NCI-H524 treated with DMSO at 0.1 percent for 48 hours (cell line): ENCODE measurements at regions not wholly inside any gene's neighbourhood (a gene's known extent, or its start where the extent isn't known, plus 50 kb on each side); places are given as distances from the start of the nearest gene placed in this dataset.
"Not testable (repeated sequence)": the region's sequence is repeated elsewhere in the genome, so short reads cannot be mapped to it uniquely, and the experiment has no call there.

Experiments used
- DNase-seq: peaks from one replicate; lab custom pipeline; 2025; lab: John Stamatoyannopoulos, UW

DNA sequence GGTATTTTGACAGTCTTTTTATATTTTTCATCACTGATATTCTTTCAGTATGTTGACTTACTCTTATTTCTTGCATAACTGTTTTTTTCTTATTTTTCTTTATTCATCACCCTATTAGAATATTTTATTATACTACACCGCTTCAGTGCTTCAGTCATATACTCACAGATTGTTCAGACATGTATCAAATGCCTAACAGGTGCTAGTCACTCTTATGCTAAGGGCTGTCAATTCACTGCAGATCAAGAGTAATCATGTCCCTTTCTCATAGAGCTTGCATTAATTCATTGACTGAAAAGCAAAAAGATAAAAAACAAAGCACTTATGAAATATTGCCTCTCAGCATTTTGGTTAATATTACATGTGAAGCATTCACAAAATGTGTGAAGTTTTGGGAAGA is 1435.6 kb downstream of the STIM2 start:
- DNase-seq, result no peak

DNA sequence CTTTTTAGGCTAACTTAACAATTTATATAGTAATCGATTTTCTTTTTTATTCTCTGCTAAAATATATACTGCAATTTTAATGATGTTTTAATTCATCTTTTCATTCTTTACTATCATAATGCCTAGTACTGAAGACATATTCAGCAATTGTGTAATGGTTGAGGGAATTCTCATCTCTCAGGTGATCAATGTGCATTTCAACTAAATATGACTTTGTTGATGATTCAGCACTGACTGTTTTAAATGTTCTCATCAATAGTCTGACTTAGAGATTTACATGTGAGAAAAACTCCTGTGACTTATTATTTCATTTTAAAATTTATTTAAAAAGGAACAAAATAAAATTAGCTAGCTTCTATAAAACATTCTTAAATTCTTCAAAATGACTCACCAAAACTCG is 1450.3 kb downstream of the STIM2 start:
- DNase-seq, result no peak

DNA sequence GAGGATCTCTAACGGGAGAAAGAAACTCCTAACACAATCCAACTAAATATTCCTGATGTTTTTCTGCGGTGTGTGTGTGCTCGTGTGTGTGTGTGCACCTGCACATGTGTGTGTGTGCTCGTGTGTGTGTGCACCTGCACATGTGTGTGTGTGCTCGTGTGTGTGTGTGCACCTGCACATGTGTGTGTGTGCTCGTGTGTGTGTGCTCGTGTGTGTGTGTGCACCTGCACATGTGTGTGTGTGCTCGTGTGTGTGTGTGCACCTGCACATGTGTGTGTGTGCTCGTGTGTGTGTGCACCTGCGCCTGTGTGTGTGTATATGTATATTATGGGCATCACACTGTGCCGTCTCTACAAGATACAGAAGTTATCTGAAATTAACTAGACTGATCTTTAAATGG is 1451.9 kb downstream of the STIM2 start:
- DNase-seq, result not testable (repeated sequence)

- DNase-seq, result no peak
Measured at GRCh38 chr4:28313729-28314713, 1453.4 kb downstream of the STIM2 start.

GRCh38 chr4:28317221-28317620 is 1456.6 kb downstream of the STIM2 start:
- no peak for DNase-seq

DNA sequence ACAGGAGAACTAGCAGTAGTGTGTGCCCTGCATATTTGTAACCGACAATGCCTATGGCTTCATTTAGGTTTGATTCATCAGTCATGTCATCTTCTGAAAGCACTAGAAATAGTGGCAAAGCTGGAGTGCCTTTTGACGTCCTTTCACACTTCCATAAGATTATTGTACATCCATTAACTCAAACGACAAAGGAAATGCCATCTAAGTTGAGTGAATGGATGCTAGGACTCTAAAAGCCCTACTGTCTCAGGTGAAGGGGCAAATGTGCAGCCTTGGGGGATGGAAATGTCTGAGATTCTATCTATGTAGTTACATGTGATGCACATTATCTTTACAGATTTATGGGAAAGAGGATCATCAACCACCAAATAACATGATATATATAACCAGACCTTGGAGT is 1473.6 kb downstream of the STIM2 start:
- DNase-seq, result no peak

- no peak for DNase-seq
Measured at GRCh38 chr4:28341784-28342183, 1481.1 kb downstream of the STIM2 start.

GRCh38 chr4:28350485-28350884 is 1489.8 kb downstream of the STIM2 start:
- no peak for DNase-seq

GRCh38 chr4:28351102-28351501 is 1490.5 kb downstream of the STIM2 start:
- DNase-seq, result no peak

DNA sequence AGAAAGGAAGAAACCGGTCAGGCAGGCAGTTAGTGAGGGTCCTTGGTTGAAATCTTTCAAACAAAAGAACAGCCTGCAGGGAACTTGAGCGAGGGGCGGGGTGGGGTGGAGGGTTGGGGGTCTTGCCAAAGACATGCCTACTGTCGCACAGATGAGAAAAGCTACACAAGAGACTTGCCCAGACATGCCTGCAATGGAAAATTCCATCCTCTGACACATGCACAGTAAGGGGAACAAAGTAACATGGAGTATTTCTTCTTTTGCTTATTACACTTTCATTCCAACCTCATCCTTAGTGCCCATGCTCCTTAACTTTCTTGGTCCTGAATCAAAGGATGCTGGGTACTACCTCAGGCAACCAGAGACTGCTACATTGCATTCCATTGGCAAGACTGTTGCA is 1491.2 kb downstream of the STIM2 start:
- DNase-seq, result no peak

GRCh38 chr4:28354880-28355656 is 1494.4 kb downstream of the STIM2 start:
- DNase-seq, result peak; percentile 92

- DNase-seq, result no peak
Measured at GRCh38 chr4:28357990-28358389, 1497.3 kb downstream of the STIM2 start.

GRCh38 chr4:28358606-28359005 is 1498.0 kb downstream of the STIM2 start:
- no peak for DNase-seq

DNA sequence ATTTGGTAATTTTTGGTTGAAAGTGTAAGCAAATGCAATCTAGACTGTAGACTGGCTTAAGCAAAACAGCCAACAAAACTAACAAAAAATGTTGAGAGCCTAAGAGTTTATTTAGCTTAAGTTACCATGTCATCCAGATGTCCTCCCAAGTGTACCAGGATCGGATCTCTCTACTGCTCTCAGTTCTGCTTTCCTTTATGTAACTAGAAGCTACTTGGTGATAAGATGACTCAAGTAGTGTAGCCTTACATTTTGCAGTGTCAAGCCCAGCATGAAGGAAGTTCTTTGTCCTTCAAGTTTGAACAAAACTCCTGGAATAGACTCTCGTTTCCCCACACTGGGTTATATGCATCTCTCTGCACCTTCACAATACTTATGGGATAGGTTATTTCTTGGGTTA is 1500.0 kb downstream of the STIM2 start:
- no peak for DNase-seq

- DNase-seq, result no peak
Measured at GRCh38 chr4:28362169-28362568, 1501.5 kb downstream of the STIM2 start.

GRCh38 chr4:28369499-28369898 is 1508.9 kb downstream of the STIM2 start:
- no peak for DNase-seq

DNA sequence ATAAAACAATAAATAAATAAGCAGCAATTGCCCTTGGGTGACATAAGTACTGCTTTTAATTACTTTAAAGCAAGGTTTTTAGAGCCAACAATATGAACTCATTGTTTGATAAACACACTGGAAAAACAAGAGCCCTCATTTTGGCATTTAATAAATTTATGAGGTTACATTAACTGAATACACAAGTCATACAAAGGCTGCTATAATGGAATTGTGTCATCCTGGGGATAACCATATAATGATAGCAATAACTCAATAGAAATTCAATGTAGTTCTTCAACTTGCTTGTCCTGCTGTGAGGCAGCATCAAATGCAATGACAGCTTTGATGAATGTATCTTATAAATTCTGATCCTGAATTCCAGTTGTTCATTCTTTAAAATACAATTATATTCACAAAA is 1512.5 kb downstream of the STIM2 start:
- DNase-seq, result no peak

- no peak for DNase-seq
Measured at GRCh38 chr4:28373601-28374000, 1513.0 kb downstream of the STIM2 start.

DNA sequence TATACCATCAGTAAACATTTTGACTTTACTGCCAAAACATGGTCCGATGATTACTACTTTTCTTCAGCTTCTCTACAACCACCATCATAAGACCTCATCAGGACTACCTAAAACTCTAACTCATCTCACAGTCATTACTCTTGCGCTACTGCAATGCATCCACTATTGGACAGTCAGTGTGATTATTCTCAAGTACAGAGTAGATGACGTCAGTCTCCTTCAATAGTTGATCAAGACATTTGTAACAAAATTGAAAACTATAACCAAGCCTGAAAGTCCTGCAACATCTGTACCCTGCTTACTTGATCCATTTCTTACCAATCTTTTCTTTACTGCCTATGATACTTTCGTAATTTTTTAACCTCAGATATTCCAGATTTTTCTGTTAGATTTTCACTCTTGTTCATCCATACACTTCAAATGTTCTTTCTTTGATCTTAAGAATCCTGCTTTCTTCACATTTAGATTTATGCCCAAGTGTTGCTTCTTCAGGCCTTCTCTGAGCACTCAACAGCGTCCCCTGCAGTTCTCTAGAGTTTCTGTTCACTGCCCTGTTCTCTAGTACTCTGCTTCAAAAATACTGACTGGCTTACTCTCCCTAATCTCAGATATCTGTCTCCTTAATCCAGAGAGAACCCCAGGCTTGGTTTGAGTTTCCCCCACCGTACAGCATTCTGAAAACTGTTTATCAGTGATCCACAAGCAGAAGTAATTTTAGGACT is 1517.6 kb downstream of the STIM2 start:
- DNase-seq, result no peak

DNA sequence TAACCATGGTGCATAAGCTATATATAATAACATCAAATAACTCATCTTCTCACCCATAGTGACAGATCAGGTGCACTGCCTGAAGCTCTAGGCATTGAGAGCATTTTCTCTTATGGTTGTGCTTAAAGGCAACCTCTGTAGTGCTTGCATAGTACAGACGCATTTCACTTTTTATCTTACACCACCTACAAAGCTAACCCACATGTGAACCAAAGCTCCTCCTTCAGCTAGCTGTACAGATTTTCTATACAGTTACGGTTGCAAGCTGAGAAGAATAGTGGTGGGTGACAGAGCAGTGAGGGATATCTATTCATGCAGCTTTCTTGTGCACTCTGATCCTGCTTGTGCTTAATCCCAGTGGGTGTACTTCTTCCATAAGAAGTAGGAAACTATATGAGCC is 1525.2 kb downstream of the STIM2 start:
- no peak for DNase-seq

GRCh38 chr4:28386776-28387175 is 1526.1 kb downstream of the STIM2 start:
- no peak for DNase-seq

DNA sequence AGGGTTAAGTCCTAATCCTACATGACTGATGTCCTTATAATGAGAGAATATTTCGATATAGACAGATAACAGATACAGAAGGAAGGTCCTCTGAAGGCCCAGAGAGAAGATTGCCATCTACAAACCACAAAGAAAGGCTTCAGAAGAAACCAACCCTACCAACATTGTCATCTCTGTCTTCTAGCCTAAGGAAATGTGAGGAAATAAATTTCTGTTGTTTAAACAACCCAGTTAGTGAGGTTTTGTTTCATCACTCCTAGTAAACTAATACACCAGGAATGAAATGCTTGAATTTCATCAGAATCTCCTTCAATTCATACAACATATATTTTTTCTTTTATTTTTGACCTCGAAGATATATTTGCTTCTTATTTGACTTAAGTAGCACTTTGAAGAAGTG is 1527.8 kb downstream of the STIM2 start:
- DNase-seq, result no peak
